Endothelial cell (in vitro differentiated cells): ENCODE measurements at regions not wholly inside any gene's neighbourhood (a gene's known extent, or its start where the extent isn't known, plus 50 kb on each side); places are given as distances from the start of the nearest gene placed in this dataset.

Experiments used
- DNase-seq: peaks from one replicate; pipeline ENCODE4 v3.0.0; 2021; ENCODE audit warnings: low spot score
- H3K27ac Mint-ChIP-seq: one replicate; pipeline ENCODE4 v1.8.0; 2021; ENCODE audit warnings: mixed read lengths, inconsistent platforms; ENCODE audit not compliant: unreplicated experiment
- H3K27me3 Mint-ChIP-seq: one replicate; pipeline ENCODE4 v1.8.0; 2021; ENCODE audit warnings: mild to moderate bottlenecking, moderate library complexity, mixed read lengths, inconsistent platforms; ENCODE audit not compliant: unreplicated experiment
- H3K36me3 Mint-ChIP-seq: one replicate; pipeline ENCODE4 v1.8.0; 2021; ENCODE audit warnings: mild to moderate bottlenecking, low read depth, mixed read lengths, inconsistent platforms; ENCODE audit not compliant: unreplicated experiment
- H3K4me1 Mint-ChIP-seq: one replicate; pipeline ENCODE4 v1.8.0; 2021; ENCODE audit warnings: mild to moderate bottlenecking, mixed read lengths, inconsistent platforms; ENCODE audit not compliant: unreplicated experiment
- H3K4me3 Mint-ChIP-seq: one replicate; pipeline ENCODE4 v1.8.0; 2021; ENCODE audit warnings: mild to moderate bottlenecking, mixed read lengths, inconsistent platforms; ENCODE audit not compliant: unreplicated experiment
- H3K9me3 Mint-ChIP-seq: one replicate; pipeline ENCODE4 v1.8.0; 2021; ENCODE audit warnings: mixed read lengths, inconsistent platforms; ENCODE audit not compliant: unreplicated experiment
- CTCF ChIP-seq: fragments of 200-600 bp; sonication (generic); IDR thresholded peaks from one replicate; pipeline ENCODE4 v1.5.0; 2021; ENCODE audit warnings: antibody characterized with exemption; ENCODE audit not compliant: unreplicated experiment

- Mint-ChIP-seq H3K9me3 (no peaks in the 10 kb centered on the region), H3K36me3 (no peaks in the 10 kb centered on the region), H3K27me3 (no peaks in the 10 kb centered on the region), H3K4me1 (no peaks in the 10 kb centered on the region), H3K27ac (no peak overlapping the region), H3K4me3 (no peak overlapping the region)
- DNase-seq: no peak
- no peak for TF ChIP-seq CTCF
These were observed 131.6 kb upstream of the NAMPT start for GRCh38 chr7:106416430-106416829.

DNA sequence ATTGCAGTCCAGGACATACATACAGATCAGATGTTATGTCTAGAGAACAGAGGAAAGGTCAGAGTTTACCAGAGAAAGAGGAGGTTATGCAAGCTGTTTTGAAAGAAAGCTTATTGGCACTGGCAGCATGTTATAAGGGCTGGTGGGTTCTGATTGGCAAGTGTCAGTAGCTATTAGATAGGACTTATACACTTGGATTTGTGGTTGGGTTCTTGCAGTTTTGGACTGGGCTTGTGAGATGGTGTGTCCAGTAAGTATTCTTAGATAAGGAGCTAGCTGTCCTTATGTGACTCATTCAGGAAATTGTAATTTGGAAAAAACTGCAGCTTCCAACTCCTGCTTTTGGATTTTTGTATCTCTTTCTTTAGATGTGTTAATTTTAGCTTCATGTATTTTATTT, 130.7 kb upstream of the NAMPT start:
- no peak overlapping the region for H3K4me3 Mint-ChIP-seq
- H3K9me3 Mint-ChIP-seq: no peaks in the 10 kb centered on the region
- H3K27ac Mint-ChIP-seq: no peak overlapping the region
- H3K4me1 Mint-ChIP-seq: no peaks in the 10 kb centered on the region
- no peaks in the 10 kb centered on the region for H3K27me3 Mint-ChIP-seq
- no peaks in the 10 kb centered on the region for H3K36me3 Mint-ChIP-seq
- no peak for DNase-seq
- TF ChIP-seq CTCF: no peak

GRCh38 chr7:106413446-106413845, 128.7 kb upstream of the NAMPT start:
- no peak for TF ChIP-seq CTCF
- Mint-ChIP-seq H3K27ac (no peak overlapping the region), H3K9me3 (no peaks in the 10 kb centered on the region), H3K27me3 (no peaks in the 10 kb centered on the region), H3K36me3 (no peaks in the 10 kb centered on the region), H3K4me3 (no peak overlapping the region), H3K4me1 (no peaks in the 10 kb centered on the region)
- DNase-seq: no peak

DNA sequence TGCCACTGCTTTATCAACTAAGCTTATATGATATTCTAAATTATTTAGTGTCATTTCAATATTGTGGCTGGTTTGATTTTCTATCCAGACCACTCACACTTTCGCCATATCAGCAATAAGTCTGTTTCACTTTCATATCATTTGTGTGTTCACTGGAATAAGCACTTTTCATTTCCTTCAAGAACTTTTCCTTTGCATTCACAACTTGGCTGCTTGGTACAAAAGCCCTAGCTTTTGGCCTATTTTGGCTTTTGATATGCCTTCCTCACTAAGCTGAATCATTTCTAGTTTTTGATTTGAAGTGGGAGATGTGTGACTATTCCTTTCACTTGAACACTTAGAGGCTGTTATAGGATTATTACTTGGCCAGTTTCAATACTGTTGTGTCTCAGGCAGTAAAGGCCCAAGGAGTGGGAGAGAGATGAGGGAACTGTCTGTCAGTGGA, 120.9 kb upstream of the NAMPT start:
- Mint-ChIP-seq H3K4me1 (peaks cover 5% of the 10 kb centered on the region), H3K9me3 (no peaks in the 10 kb centered on the region), H3K27ac (no peak overlapping the region), H3K4me3 (no peak overlapping the region), H3K36me3 (no peaks in the 10 kb centered on the region), H3K27me3 (no peaks in the 10 kb centered on the region)
- no peak for DNase-seq
- TF ChIP-seq CTCF: no peak

DNA sequence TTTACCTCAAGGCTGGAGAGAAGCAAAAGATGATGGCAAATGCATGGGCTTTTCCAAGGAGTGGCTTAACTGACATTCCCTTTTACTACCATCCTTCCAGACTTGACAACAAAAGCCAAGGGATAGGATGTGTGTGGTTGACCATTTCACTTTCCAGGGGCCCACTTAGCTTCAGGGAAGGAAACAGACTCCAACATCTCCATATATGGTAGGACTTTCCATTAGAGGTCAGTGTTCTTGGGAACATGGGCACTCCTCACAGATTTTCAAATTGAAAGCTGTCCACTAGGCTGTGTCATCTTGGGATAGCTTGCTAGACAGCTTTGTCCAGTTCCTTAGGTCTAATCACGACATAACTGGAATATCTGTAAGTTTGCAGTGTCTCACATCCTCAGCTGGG, 118.1 kb upstream of the NAMPT start:
- Mint-ChIP-seq H3K9me3 (no peaks in the 10 kb centered on the region), H3K27ac (no peak overlapping the region), H3K27me3 (no peaks in the 10 kb centered on the region), H3K36me3 (no peaks in the 10 kb centered on the region), H3K4me1 (peaks cover 5% of the 10 kb centered on the region), H3K4me3 (no peak overlapping the region)
- no peak for TF ChIP-seq CTCF
- DNase-seq: no peak
